ENCODE measurements at regions not wholly inside any gene's neighbourhood (a gene's known extent, or its start where the extent isn't known, plus 50 kb on each side); places are given as distances from the start of the nearest gene placed in this dataset.

GRCh38 chr2:145094370-145094769 is 574.5 kb upstream of the ZEB2 start:
- no peak for TF ChIP-seq CTCF (IDR thresholded peaks at IDR 0.05)
- TF ChIP-seq POLR2A (IDR thresholded peaks at IDR 0.05), result no peak
